ENCODE measurements at regions not wholly inside any gene's neighbourhood (a gene's known extent, or its start where the extent isn't known, plus 50 kb on each side); places are given as distances from the start of the nearest gene placed in this dataset.

- H3K4me1 Mint-ChIP-seq: peaks cover 22% of the 10 kb centered on the region
- peaks cover 7% of the 10 kb centered on the region for H3K27me3 Mint-ChIP-seq (ENCODE audit: low read depth)
- peaks cover 15% of the 10 kb centered on the region for H3K36me3 Mint-ChIP-seq (ENCODE audit: low read depth)
- DNase-seq (ENCODE audit: low read depth, low spot score): no peak
- H3K27ac Mint-ChIP-seq (ENCODE audit: unreplicated experiment): no peak overlapping the region
- H3K4me3 Mint-ChIP-seq: no peak overlapping the region
- H3K9me3 Mint-ChIP-seq: peaks cover 9% of the 10 kb centered on the region
- TF ChIP-seq CTCF (conservative IDR thresholded peaks at IDR 0.05): no peak
Observed at GRCh38 chr1:65554829-65555228, 134.4 kb downstream of the LEPR start.

- no peak overlapping the region for H3K27ac Mint-ChIP-seq (ENCODE audit: unreplicated experiment)
- no peak overlapping the region for H3K4me3 Mint-ChIP-seq
- peaks cover 9% of the 10 kb centered on the region for H3K4me1 Mint-ChIP-seq
- H3K36me3 Mint-ChIP-seq (ENCODE audit: low read depth): peaks cover 3% of the 10 kb centered on the region
- H3K9me3 Mint-ChIP-seq: no peaks in the 10 kb centered on the region
- no peak for DNase-seq (ENCODE audit: low read depth, low spot score)
- no peak for TF ChIP-seq CTCF (conservative IDR thresholded peaks at IDR 0.05)
- H3K27me3 Mint-ChIP-seq (ENCODE audit: low read depth): no peaks in the 10 kb centered on the region
Observed at GRCh38 chr1:65558215-65558614, 137.7 kb downstream of the LEPR start.

DNA sequence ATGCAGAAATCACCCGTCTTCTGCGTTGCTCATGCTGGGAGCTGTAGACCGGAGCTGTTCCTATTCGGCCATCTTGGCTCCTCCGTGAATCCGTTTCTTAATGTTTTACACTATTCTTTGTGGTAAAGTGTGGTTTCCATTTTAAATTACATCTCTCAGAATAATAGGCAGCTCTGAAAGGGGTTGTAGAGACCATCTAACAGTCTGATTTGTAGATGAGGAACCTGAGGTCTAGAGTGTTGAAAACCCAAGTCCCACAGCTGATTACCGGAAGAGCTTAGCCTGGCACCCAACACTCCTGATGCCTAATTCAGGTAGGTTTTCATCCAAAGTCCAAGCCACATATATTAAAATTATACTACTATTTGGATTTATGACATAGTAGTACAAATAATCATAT lies 144.0 kb downstream of the LEPR start:
- peak overlapping the region; percentile 86 for H3K4me3 Mint-ChIP-seq
- TF ChIP-seq CTCF (conservative IDR thresholded peaks at IDR 0.05): no peak
- no peaks in the 10 kb centered on the region for H3K4me1 Mint-ChIP-seq

DNA sequence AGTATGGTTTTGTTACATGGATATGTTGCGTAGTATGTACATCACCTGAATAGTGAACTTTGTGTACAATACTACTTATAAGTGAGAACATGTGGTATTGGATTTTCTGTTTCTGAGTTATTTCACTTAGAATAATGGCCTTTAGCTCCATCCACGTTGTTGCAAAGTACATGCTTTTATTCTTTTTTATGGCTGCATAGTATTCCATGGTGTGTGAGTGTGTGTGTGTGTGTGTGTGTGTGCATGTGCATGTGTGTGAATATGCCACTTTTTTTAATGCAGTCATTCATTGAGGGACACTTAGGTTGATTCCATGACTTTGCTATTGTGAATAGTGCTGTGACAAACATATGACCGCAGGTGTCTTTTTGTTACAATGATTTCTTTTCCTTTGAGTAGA lies 147.8 kb downstream of the LEPR start:
- Mint-ChIP-seq H3K9me3 (no peaks in the 10 kb centered on the region), H3K36me3 (ENCODE audit: low read depth) (no peaks in the 10 kb centered on the region), H3K4me3 (no peak overlapping the region), H3K27ac (ENCODE audit: unreplicated experiment) (no peak overlapping the region), H3K27me3 (ENCODE audit: low read depth) (no peaks in the 10 kb centered on the region), H3K4me1 (no peaks in the 10 kb centered on the region)
- no peak for TF ChIP-seq CTCF (conservative IDR thresholded peaks at IDR 0.05)
- DNase-seq (ENCODE audit: low read depth, low spot score): no peak

More for the DNA sequence above, 144.0 kb downstream of the LEPR start:
- Mint-ChIP-seq H3K27ac (ENCODE audit: unreplicated experiment) (no peak overlapping the region), H3K27me3 (ENCODE audit: low read depth) (no peaks in the 10 kb centered on the region), H3K36me3 (ENCODE audit: low read depth) (no peaks in the 10 kb centered on the region), H3K9me3 (no peaks in the 10 kb centered on the region)
- DNase-seq (ENCODE audit: low read depth, low spot score): no peak

GRCh38 chr1:65572701-65573421 lies 152.4 kb downstream of the LEPR start:
- H3K36me3 Mint-ChIP-seq (ENCODE audit: low read depth): no peaks in the 10 kb centered on the region
- DNase-seq (ENCODE audit: low read depth, low spot score): no peak

More at GRCh38 chr1:65572701-65573421, 152.4 kb downstream of the LEPR start:
- H3K4me3 Mint-ChIP-seq: no peak overlapping the region
- H3K9me3 Mint-ChIP-seq: no peaks in the 10 kb centered on the region
- no peak overlapping the region for H3K27ac Mint-ChIP-seq (ENCODE audit: unreplicated experiment)
- H3K4me1 Mint-ChIP-seq: no peaks in the 10 kb centered on the region
- no peak for TF ChIP-seq CTCF (conservative IDR thresholded peaks at IDR 0.05)
- no peaks in the 10 kb centered on the region for H3K27me3 Mint-ChIP-seq (ENCODE audit: low read depth)

Measured in neural crest cell (in vitro differentiated cells).